Osteocyte (in vitro differentiated cells): ENCODE measurements at regions not wholly inside any gene's neighbourhood (a gene's known extent, or its start where the extent isn't known, plus 50 kb on each side); places are given as distances from the start of the nearest gene placed in this dataset.
A peak's percentile ranks its signal among the peaks of the same experiment; 100 is the strongest.

Experiments
- DNase-seq: peaks from one replicate; pipeline ENCODE4 v3.0.0; 2021; ENCODE audit warnings: mixed read lengths; ENCODE audit not compliant: unreplicated experiment; ENCODE audit errors: extremely low spot score
- H3K27ac Mint-ChIP-seq: one replicate; pipeline ENCODE4 v1.8.0; 2021; ENCODE audit warnings: mild to moderate bottlenecking, mixed read lengths; ENCODE audit not compliant: unreplicated experiment
- H3K27me3 Mint-ChIP-seq: one replicate; pipeline ENCODE4 v1.8.0; 2021; ENCODE audit warnings: mixed read lengths; ENCODE audit not compliant: unreplicated experiment
- H3K36me3 Mint-ChIP-seq: one replicate; pipeline ENCODE4 v1.8.0; 2021; ENCODE audit warnings: mixed read lengths; ENCODE audit not compliant: unreplicated experiment
- H3K4me1 Mint-ChIP-seq: one replicate; pipeline ENCODE4 v1.8.0; 2021; ENCODE audit warnings: mixed read lengths; ENCODE audit not compliant: unreplicated experiment
- H3K4me3 Mint-ChIP-seq: one replicate; pipeline ENCODE4 v1.8.0; 2021; ENCODE audit warnings: mild to moderate bottlenecking, moderate library complexity, mixed read lengths; ENCODE audit not compliant: unreplicated experiment
- H3K9me3 Mint-ChIP-seq: one replicate; pipeline ENCODE4 v1.8.0; 2021; ENCODE audit warnings: mixed read lengths; ENCODE audit not compliant: unreplicated experiment
- TF ChIP-seq, protein P1 (sequence below): fragments of 200-600 bp; sonication (generic); IDR thresholded peaks from 2 replicates; pipeline ENCODE4 v1.5.0; 2021; ENCODE audit warnings: antibody characterized with exemption, mild to moderate bottlenecking, moderate library complexity

DNA sequence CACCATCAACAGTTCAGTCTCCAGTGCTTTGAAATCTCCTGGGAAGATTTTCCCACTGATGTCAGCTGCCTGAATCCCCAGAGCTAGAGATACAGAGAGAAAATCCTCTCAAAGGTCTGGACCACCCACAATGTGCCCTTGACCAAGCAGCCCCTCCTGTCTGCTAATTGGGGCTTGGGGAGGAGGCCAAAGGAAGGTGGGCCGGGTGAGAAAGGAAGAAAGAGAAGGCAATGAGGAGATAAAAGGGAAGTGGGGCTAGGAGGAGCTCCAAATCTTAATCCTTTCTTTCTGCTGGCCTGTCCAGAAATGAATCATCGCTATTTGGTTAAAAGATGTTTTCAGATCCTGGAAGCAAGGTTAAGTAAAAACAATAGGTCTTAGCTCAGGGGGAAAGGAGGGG is 322.9 kb downstream of the BCL11B start:
- Mint-ChIP-seq H3K4me1 (peaks cover 9% of the 10 kb centered on the region), H3K4me3 (no peak overlapping the region), H3K36me3 (no peaks in the 10 kb centered on the region), H3K27me3 (no peaks in the 10 kb centered on the region), H3K27ac (no peak overlapping the region), H3K9me3 (no peaks in the 10 kb centered on the region)
- no peak for DNase-seq
- TF ChIP-seq, protein P1, sequence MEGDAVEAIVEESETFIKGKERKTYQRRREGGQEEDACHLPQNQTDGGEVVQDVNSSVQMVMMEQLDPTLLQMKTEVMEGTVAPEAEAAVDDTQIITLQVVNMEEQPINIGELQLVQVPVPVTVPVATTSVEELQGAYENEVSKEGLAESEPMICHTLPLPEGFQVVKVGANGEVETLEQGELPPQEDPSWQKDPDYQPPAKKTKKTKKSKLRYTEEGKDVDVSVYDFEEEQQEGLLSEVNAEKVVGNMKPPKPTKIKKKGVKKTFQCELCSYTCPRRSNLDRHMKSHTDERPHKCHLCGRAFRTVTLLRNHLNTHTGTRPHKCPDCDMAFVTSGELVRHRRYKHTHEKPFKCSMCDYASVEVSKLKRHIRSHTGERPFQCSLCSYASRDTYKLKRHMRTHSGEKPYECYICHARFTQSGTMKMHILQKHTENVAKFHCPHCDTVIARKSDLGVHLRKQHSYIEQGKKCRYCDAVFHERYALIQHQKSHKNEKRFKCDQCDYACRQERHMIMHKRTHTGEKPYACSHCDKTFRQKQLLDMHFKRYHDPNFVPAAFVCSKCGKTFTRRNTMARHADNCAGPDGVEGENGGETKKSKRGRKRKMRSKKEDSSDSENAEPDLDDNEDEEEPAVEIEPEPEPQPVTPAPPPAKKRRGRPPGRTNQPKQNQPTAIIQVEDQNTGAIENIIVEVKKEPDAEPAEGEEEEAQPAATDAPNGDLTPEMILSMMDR = no peak

DNA sequence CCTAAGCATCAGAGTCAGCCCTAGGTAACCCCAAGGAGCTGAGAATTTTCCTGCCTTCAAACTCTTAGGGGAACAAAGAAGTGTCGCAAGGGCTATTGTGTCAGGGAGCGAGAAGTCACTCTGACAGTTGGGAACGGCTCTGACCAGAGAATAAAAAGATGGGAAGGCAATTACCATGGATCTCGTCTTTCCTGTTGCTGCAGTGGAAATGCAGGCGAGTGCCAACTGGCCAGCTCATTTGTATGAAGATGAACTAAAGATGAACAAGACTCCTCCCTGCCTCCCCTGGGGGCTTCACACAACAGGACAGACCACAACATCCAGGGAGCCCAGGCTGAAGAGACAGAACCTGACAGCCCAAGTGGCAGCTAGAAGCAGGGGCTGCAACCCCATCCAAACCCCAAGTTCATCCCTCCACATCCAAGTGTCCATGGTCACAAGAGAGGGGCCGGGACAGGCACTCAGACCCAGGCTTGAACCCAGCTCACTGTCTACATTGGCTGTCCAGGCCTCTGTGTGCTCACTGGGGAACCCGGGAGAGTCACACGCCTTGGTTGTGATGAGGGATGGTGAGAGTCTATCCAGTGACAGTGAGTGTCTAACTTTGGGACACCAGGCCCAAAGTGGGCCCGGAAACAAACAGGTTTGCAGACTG is 322.4 kb downstream of the BCL11B start:
- Mint-ChIP-seq H3K4me1 (peaks cover 9% of the 10 kb centered on the region), H3K4me3 (no peak overlapping the region), H3K27ac (no peak overlapping the region), H3K36me3 (no peaks in the 10 kb centered on the region), H3K27me3 (peaks cover 3% of the 10 kb centered on the region), H3K9me3 (no peaks in the 10 kb centered on the region)
- no peak for DNase-seq
- TF ChIP-seq, protein P1 = no peak

DNA sequence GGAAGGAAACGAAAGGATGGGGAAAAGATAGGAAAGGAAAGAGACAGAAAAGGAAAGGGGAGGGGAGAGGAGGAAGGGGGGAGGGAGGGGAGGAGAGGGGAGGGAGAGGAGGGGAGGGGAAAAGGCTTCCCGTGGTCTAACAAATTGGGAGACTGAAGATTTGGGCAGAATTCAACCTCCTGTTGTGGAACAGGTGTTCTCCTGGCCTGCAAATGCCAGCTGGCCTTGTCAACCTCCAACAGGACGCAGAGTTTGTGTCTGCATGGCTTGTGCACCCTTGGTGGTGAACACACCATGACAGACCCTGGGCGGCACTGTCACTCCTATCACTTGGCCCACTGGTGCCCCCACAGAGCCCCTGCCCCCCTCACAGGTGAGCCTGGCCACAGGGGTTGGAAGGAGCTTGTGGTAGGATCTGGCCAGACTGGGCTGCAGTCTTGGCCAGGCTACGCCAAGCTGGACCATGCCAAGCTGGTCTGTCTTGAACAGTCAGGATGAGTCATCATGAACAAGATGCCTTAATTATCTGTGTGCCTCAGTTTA is 321.6 kb downstream of the BCL11B start:
- Mint-ChIP-seq H3K27ac (no peak overlapping the region), H3K36me3 (no peaks in the 10 kb centered on the region), H3K27me3 (peaks cover 4% of the 10 kb centered on the region), H3K9me3 (no peaks in the 10 kb centered on the region), H3K4me3 (no peak overlapping the region), H3K4me1 (peaks cover 9% of the 10 kb centered on the region)
- TF ChIP-seq, protein P1 = no peak
- DNase-seq = no peak

GRCh38 chr14:98951031-98951430 is 321.0 kb downstream of the BCL11B start:
- H3K4me3 Mint-ChIP-seq = no peak overlapping the region
- H3K27me3 Mint-ChIP-seq = peaks cover 4% of the 10 kb centered on the region
- H3K4me1 Mint-ChIP-seq = peaks cover 9% of the 10 kb centered on the region
- TF ChIP-seq, protein P1 = no peak
- no peaks in the 10 kb centered on the region for H3K9me3 Mint-ChIP-seq
- no peak for DNase-seq
- H3K36me3 Mint-ChIP-seq = no peaks in the 10 kb centered on the region
- no peak overlapping the region for H3K27ac Mint-ChIP-seq

DNA sequence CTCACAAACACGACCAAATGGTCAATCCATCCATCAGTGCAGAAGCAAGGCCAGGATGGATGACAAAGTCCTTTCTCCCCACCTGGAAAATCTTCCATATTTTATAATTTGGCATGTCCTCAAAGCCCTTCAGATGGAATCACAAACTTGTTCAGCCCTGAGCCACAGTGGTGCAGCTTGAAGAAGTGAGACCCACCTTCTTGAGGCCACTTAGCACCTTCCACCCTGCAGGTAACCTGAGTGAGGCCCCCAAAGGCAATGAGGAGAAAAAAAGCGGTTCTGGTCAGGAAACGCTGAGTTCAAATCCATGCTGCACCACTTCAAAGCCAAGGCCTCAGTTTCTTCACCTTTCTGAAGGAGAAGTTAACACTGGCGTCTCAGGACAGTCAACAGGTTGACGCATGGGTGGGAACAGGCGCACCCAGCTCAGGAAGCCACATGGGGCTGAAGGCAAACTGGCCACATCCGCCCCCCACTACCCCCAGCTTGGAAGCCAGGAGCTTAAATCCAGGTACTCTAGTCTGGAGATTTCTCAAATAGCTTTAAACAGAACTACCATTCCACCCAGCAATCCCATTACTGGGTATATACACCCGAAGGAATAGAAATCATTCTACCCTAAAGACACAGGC is 320.4 kb downstream of the BCL11B start:
- H3K27ac Mint-ChIP-seq = no peak overlapping the region
- H3K36me3 Mint-ChIP-seq = no peaks in the 10 kb centered on the region
- H3K4me3 Mint-ChIP-seq = no peak overlapping the region
- no peaks in the 10 kb centered on the region for H3K9me3 Mint-ChIP-seq
- DNase-seq = peak; percentile 44
- peaks cover 9% of the 10 kb centered on the region for H3K4me1 Mint-ChIP-seq
- TF ChIP-seq, protein P1 = no peak
- peaks cover 4% of the 10 kb centered on the region for H3K27me3 Mint-ChIP-seq
